ENCODE measurements at regions not wholly inside any gene's neighbourhood (a gene's known extent, or its start where the extent isn't known, plus 50 kb on each side); places are given as distances from the start of the nearest gene placed in this dataset.

DNA sequence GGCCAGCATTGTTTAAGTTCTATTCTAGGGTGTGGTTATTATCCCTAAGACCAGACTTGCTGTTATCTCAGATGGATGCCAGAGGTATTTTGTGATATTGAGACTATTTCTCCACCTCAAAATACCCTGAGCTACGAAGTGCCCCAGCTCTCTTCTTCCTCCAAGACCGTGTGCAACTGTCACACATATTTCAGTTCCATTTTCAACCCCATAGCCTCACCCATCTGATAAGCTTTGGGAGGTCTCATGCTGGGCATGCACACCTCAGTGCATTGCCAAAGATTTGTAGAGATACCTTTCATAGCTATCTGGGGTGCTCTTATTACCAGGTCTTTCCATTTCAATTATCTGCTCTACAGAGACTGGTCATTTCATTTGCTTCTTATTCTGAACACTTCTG lies 815.8 kb upstream of the EYS start:
- no peak for TF ChIP-seq SMARCA5 (IDR thresholded peaks at IDR 0.05)
- no peak for TF ChIP-seq SMC3 (IDR thresholded peaks at IDR 0.05; ENCODE audit: borderline replicate concordance, low read length)
- TF ChIP-seq, protein P1, sequence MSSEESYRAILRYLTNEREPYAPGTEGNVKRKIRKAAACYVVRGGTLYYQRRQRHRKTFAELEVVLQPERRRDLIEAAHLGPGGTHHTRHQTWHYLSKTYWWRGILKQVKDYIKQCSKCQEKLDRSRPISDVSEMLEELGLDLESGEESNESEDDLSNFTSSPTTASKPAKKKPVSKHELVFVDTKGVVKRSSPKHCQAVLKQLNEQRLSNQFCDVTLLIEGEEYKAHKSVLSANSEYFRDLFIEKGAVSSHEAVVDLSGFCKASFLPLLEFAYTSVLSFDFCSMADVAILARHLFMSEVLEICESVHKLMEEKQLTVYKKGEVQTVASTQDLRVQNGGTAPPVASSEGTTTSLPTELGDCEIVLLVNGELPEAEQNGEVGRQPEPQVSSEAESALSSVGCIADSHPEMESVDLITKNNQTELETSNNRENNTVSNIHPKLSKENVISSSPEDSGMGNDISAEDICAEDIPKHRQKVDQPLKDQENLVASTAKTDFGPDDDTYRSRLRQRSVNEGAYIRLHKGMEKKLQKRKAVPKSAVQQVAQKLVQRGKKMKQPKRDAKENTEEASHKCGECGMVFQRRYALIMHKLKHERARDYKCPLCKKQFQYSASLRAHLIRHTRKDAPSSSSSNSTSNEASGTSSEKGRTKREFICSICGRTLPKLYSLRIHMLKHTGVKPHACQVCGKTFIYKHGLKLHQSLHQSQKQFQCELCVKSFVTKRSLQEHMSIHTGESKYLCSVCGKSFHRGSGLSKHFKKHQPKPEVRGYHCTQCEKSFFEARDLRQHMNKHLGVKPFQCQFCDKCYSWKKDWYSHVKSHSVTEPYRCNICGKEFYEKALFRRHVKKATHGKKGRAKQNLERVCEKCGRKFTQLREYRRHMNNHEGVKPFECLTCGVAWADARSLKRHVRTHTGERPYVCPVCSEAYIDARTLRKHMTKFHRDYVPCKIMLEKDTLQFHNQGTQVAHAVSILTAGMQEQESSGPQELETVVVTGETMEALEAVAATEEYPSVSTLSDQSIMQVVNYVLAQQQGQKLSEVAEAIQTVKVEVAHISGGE (CRISPR knock-in tag; IDR thresholded peaks at IDR 0.05): no peak
- no peak for TF ChIP-seq EP300 (IDR thresholded peaks at IDR 0.05; ENCODE audit: borderline replicate concordance in 1 of 2, control insufficient read depth in 1 of 2, low read depth in 2 of 2, low read length in 2 of 2)
- TF ChIP-seq POLR2AphosphoS2 (IDR thresholded peaks at IDR 0.05; ENCODE audit: low read depth, low read length): no peak
- no peak for TF ChIP-seq EZH2 (IDR thresholded peaks at IDR 0.05; ENCODE audit: borderline replicate concordance, control insufficient read depth, low read depth, low read length)
- TF ChIP-seq BHLHE40 (IDR thresholded peaks at IDR 0.05; ENCODE audit: borderline replicate concordance in 1 of 2, low read depth in 2 of 2, low read length in 1 of 2): no peak
- no peak for TF ChIP-seq ZNF274 (IDR thresholded peaks at IDR 0.05; ENCODE audit: insufficient read depth, insufficient read length)
- TF ChIP-seq POLR2A (IDR thresholded peaks at IDR 0.05; ENCODE audit: low read depth, low read length): no peak
- TF ChIP-seq GABPA (IDR thresholded peaks at IDR 0.05; ENCODE audit: low read depth): no peak
- TF ChIP-seq CEBPB (IDR thresholded peaks at IDR 0.05; ENCODE audit: borderline replicate concordance in 1 of 2, low read depth in 2 of 2, low read length in 2 of 2): no peak
